Trophoblast cell (in vitro differentiated cells and primary cell): ENCODE measurements at regions not wholly inside any gene's neighbourhood (a gene's known extent, or its start where the extent isn't known, plus 50 kb on each side); places are given as distances from the start of the nearest gene placed in this dataset.

Experiments used
- DNase-seq, 2 donors: peaks; one replicate each; pipeline ENCODE4 v3.0.0-alpha.2; 2016
- H2AFZ ChIP-seq: 2 replicates; pipeline ENCODE4 v1.6.1; 2013; ENCODE audit warnings: low read length, moderate library complexity, mild to moderate bottlenecking; ENCODE audit not compliant: insufficient read depth, poor library complexity
- H2AK5ac ChIP-seq: 2 replicates; pipeline ENCODE4 v1.6.1; 2013; ENCODE audit warnings: mild to moderate bottlenecking, low read length
- H2BK120ac ChIP-seq: 2 replicates; pipeline ENCODE4 v1.6.1; 2013; ENCODE audit warnings: low read length, mild to moderate bottlenecking, moderate library complexity; ENCODE audit not compliant: insufficient read depth, poor library complexity
- H2BK12ac ChIP-seq: 2 replicates; pipeline ENCODE4 v1.6.1; 2013; ENCODE audit warnings: mild to moderate bottlenecking, low read length, moderate library complexity
- H2BK5ac ChIP-seq: 2 replicates; pipeline ENCODE4 v1.6.1; 2013; ENCODE audit warnings: low read length, low read depth, moderate library complexity, mild to moderate bottlenecking; ENCODE audit not compliant: poor library complexity
- H3K14ac ChIP-seq: 2 replicates; pipeline ENCODE4 v1.6.1; 2013; ENCODE audit warnings: mild to moderate bottlenecking, low read length
- H3K18ac ChIP-seq: 2 replicates; pipeline ENCODE4 v1.6.1; 2013; ENCODE audit warnings: mild to moderate bottlenecking, low read length
- H3K23ac ChIP-seq: 2 replicates; pipeline ENCODE4 v1.6.1; 2013; ENCODE audit warnings: low read length
- H3K27ac ChIP-seq: 2 replicates; pipeline ENCODE4 v1.5.1; 2013; ENCODE audit warnings: low read depth, mild to moderate bottlenecking, inconsistent platforms, low read length, moderate library complexity
- H3K27me3 ChIP-seq: 2 replicates; pipeline ENCODE4 v1.6.1; 2013; ENCODE audit warnings: inconsistent platforms, mild to moderate bottlenecking, low read length, moderate library complexity; ENCODE audit not compliant: insufficient read depth
- H3K36me3 ChIP-seq, 2 experiments: 1 replicate in 1 of 2; 2 replicates in 1 of 2; pipeline ENCODE4 v1.6.1; 2013; ENCODE audit warnings: low read length in 2 of 2, mild to moderate bottlenecking in 2 of 2, moderate library complexity in 1 of 2; ENCODE audit not compliant: insufficient read depth in 2 of 2, control insufficient read depth in 1 of 2
- H3K4ac ChIP-seq: 2 replicates; pipeline ENCODE4 v1.6.1; 2013; ENCODE audit warnings: low read depth, mild to moderate bottlenecking, low read length, moderate library complexity
- H3K4me1 ChIP-seq, 2 experiments: 1 replicate in 1 of 2; 2 replicates in 1 of 2; pipeline ENCODE4 v1.6.1; 2013; ENCODE audit warnings: low read length in 2 of 2, mild to moderate bottlenecking in 2 of 2, moderate library complexity in 1 of 2; ENCODE audit not compliant: insufficient read depth in 2 of 2, control insufficient read depth in 1 of 2
- H3K4me2 ChIP-seq: 2 replicates; pipeline ENCODE4 v1.6.1; 2013; ENCODE audit warnings: inconsistent platforms, mild to moderate bottlenecking, low read length, moderate library complexity
- H3K4me3 ChIP-seq: 2 replicates; pipeline ENCODE4 v1.5.1; 2013; ENCODE audit warnings: mild to moderate bottlenecking, low read depth, low read length, inconsistent platforms
- H3K79me1 ChIP-seq: one replicate; pipeline ENCODE4 v1.6.1; 2013; ENCODE audit warnings: low read length
- H3K79me2 ChIP-seq: 2 replicates; pipeline ENCODE4 v1.6.1; 2013; ENCODE audit warnings: low read length, mild to moderate bottlenecking; ENCODE audit not compliant: control insufficient read depth, insufficient read depth, poor library complexity
- H3K9ac ChIP-seq: 2 replicates; pipeline ENCODE4 v1.6.1; 2013; ENCODE audit warnings: mild to moderate bottlenecking, low read length
- H3K9me3 ChIP-seq: 2 replicates; pipeline ENCODE4 v1.6.1; 2013; ENCODE audit warnings: low read depth, mild to moderate bottlenecking, control low read depth, inconsistent platforms, low read length; ENCODE audit not compliant: insufficient read depth
- H4K12ac ChIP-seq: 2 replicates; pipeline ENCODE4 v1.6.1; 2013; ENCODE audit warnings: low read depth, mild to moderate bottlenecking, low read length, moderate library complexity
- H4K8ac ChIP-seq: 2 replicates; pipeline ENCODE4 v1.6.1; 2013; ENCODE audit warnings: low read depth, mild to moderate bottlenecking, low read length, moderate library complexity
- H4K91ac ChIP-seq: one replicate; pipeline ENCODE4 v1.6.1; 2013; ENCODE audit warnings: low read depth, mild to moderate bottlenecking, low read length, moderate library complexity
- WGBS: extraction: QIAGEN DNeasy Blood & Tissue Kit; methylation state at CpG from one replicate; pipeline ENCODE4 v1.1.7; 2013; ENCODE audit warnings: missing lambda C conversion rate; ENCODE audit not compliant: insufficient read length, insufficient coverage; ENCODE audit errors: extremely low coverage; 5-methylcytosine and 5-hydroxymethylcytosine counted together

DNA sequence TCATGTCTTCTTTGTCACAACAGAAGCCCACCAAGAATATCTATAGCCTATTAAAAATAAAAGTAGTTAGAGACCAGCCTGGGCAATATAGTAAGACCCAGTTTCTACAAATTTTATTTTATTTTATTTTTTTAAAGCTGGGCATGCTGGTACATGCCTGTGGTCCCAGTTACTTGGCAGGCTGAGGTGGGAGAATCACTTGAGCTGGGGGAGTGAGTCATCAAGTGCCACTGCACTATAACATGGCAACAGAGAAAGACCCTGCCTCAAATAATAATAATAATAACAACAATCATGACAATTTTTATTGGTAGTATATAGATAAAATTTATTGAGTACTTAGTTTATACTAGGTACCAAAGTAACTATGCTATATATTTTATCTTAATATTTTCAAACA, 93.0 kb upstream of the NPFFR2 start:
- Histone ChIP-seq H3K79me2 (no peaks in the 10 kb centered on the region), H3K9me3 (no peaks in the 10 kb centered on the region), H4K8ac (no peak overlapping the region), H3K4me1 (no peaks in the 10 kb centered on the region), H2BK12ac (no peak overlapping the region), H3K14ac (no peak overlapping the region), H3K18ac (no peak overlapping the region), H2BK120ac (no peak overlapping the region), H3K9ac (no peak overlapping the region), H3K36me3 (no peaks in the 10 kb centered on the region), H3K27ac (no peak overlapping the region), H2BK5ac (no peak overlapping the region), H4K12ac (no peak overlapping the region), H4K91ac (no peak overlapping the region), H3K27me3 (no peaks in the 10 kb centered on the region), H2AK5ac (no peak overlapping the region), H3K79me1 (no peaks in the 10 kb centered on the region), H3K23ac (no peak overlapping the region), H3K4me3 (no peak overlapping the region), H2AFZ (no peak overlapping the region), H3K4ac (no peak overlapping the region), H3K4me2 (no peak overlapping the region)
- no peak for DNase-seq

DNA sequence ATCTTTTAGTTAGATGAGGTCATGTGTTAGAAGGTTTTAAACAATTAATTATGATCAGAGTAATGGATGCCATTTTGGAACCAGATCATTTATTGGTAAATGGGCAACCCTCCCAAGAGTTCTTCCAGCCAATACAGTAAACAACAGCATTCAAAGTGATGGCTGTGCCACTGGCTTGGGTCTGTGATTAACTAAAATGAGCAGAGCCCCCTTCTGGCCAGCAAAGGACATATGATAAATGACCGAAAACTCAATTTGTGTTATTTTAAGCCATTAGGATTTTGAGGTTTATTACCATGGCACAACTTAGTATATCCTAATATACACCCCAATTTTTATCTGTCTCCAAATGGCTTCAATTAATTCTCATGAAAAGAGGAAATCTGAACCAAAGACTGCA, 90.8 kb upstream of the NPFFR2 start:
- no peaks in the 10 kb centered on the region for H3K79me2 ChIP-seq
- H3K27me3 ChIP-seq, result no peaks in the 10 kb centered on the region
- no peak overlapping the region for H4K91ac ChIP-seq
- no peaks in the 10 kb centered on the region for H3K36me3 ChIP-seq
- H3K4ac ChIP-seq, result no peak overlapping the region
- H3K79me1 ChIP-seq, result no peaks in the 10 kb centered on the region
- no peak overlapping the region for H3K23ac ChIP-seq
- no peak overlapping the region for H2AK5ac ChIP-seq
- H2AFZ ChIP-seq, result no peak overlapping the region
- no peak overlapping the region for H3K9ac ChIP-seq
- no peaks in the 10 kb centered on the region for H3K4me1 ChIP-seq
- H2BK12ac ChIP-seq, result no peak overlapping the region
- no peak overlapping the region for H3K4me2 ChIP-seq
- DNase-seq, result peak; percentile 16 to 57
- H2BK120ac ChIP-seq, result no peak overlapping the region
- H3K27ac ChIP-seq, result no peak overlapping the region
- no peak overlapping the region for H3K4me3 ChIP-seq
- H4K8ac ChIP-seq, result no peak overlapping the region
- no peak overlapping the region for H3K14ac ChIP-seq
- H4K12ac ChIP-seq, result no peak overlapping the region
- H3K18ac ChIP-seq, result no peak overlapping the region
- H3K9me3 ChIP-seq, result peaks cover 4% of the 10 kb centered on the region
- no peak overlapping the region for H2BK5ac ChIP-seq
- no CpG with 5 or more reads among the region's 1 CpG for WGBS

DNA sequence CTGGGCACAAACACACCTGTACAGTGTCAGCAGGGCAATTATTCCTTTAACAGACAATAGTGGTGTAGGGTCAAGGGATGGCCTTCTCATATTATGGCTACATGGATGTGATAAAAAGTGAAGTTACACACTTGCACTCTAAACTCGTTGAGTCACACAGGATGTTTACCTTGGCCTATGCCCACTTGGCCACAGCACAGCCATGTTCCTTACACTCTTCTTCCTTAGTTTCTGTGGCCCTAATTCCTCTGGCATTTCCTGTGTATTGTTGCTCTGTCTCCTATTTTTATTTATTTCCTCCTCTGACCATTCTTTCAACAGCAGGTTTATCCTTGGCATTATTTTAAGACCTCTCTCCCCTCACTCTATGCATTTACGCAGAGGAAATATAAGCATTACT, 86.8 kb upstream of the NPFFR2 start:
- no peak overlapping the region for H2AK5ac ChIP-seq
- no peak overlapping the region for H4K91ac ChIP-seq
- H3K9ac ChIP-seq, result no peak overlapping the region
- no peak overlapping the region for H3K18ac ChIP-seq
- no peaks in the 10 kb centered on the region for H3K27me3 ChIP-seq
- no peaks in the 10 kb centered on the region for H3K36me3 ChIP-seq
- no peak overlapping the region for H2BK120ac ChIP-seq
- H3K4me1 ChIP-seq, result no peaks in the 10 kb centered on the region
- no peak overlapping the region for H2AFZ ChIP-seq
- no peak overlapping the region for H3K4ac ChIP-seq
- H3K4me3 ChIP-seq, result no peak overlapping the region
- no peak overlapping the region for H3K27ac ChIP-seq
- no peak overlapping the region for H3K4me2 ChIP-seq
- no peak overlapping the region for H4K8ac ChIP-seq
- H3K14ac ChIP-seq, result no peak overlapping the region
- H4K12ac ChIP-seq, result no peak overlapping the region
- H3K9me3 ChIP-seq, result peaks cover 10% of the 10 kb centered on the region
- H2BK12ac ChIP-seq, result no peak overlapping the region
- no peaks in the 10 kb centered on the region for H3K79me2 ChIP-seq
- no peak overlapping the region for H2BK5ac ChIP-seq
- no peak for DNase-seq
- no peaks in the 10 kb centered on the region for H3K79me1 ChIP-seq
- H3K23ac ChIP-seq, result no peak overlapping the region
- no CpG with 5 or more reads among the region's 2 CpGs for WGBS

DNA sequence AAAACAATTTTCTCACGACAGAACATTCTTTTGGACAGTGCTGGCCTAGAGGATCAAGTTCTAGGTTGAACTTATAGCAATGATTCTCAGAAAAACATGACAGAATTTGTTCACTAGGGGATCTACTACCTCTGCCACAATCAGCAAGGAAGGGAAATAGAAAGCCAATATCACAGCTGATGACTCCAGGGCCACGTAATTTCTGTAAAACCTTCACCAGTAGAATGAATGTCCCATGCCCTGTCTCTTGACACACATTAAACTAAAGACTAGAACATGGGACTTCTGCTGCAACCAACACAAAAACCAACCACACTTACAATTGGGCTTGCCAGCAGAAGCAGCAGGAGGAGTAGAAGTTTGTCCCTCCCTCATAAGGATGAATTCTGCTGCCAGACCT, 86.0 kb upstream of the NPFFR2 start:
- Histone ChIP-seq H3K9ac (no peak overlapping the region), H3K4ac (no peak overlapping the region), H3K27ac (no peak overlapping the region), H3K4me1 (no peaks in the 10 kb centered on the region), H3K79me2 (no peaks in the 10 kb centered on the region), H2BK12ac (no peak overlapping the region), H3K14ac (no peak overlapping the region), H2AFZ (no peak overlapping the region), H3K18ac (no peak overlapping the region), H4K8ac (no peak overlapping the region), H4K12ac (no peak overlapping the region), H2AK5ac (no peak overlapping the region), H3K9me3 (peaks cover 10% of the 10 kb centered on the region), H2BK5ac (no peak overlapping the region), H3K4me3 (no peak overlapping the region), H2BK120ac (no peak overlapping the region), H3K23ac (no peak overlapping the region), H3K79me1 (no peaks in the 10 kb centered on the region), H3K27me3 (no peaks in the 10 kb centered on the region), H3K36me3 (no peaks in the 10 kb centered on the region), H4K91ac (no peak overlapping the region), H3K4me2 (no peak overlapping the region)
- no CpG with 5 or more reads among the region's 2 CpGs for WGBS
- no peak for DNase-seq

DNA sequence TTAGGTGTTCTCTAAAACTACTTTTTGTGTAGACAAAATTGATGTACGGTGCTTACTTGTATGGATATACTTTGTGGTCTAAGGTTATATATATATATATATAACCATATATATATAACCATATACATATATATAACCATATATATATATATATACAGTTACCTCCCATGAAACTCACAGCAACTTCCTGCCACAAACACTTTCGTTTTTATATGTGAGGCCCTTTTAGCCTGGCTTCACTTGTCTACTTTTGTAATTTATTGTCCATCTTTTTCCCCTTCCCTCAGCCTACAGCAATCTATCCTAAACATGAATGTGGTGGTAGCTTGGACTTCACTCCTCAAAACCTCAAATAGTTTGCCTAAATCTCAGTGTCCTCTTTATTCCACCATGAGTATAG, 72.8 kb upstream of the NPFFR2 start:
- Histone ChIP-seq H2BK120ac (no peak overlapping the region), H2BK5ac (no peak overlapping the region), H3K9ac (no peak overlapping the region), H3K4me2 (no peak overlapping the region), H3K23ac (no peak overlapping the region), H2AFZ (no peak overlapping the region), H3K27me3 (no peaks in the 10 kb centered on the region), H4K8ac (no peak overlapping the region), H3K4me3 (no peak overlapping the region), H2AK5ac (no peak overlapping the region), H3K4ac (no peak overlapping the region), H3K18ac (no peak overlapping the region), H3K27ac (no peak overlapping the region), H4K91ac (no peak overlapping the region), H3K79me1 (no peaks in the 10 kb centered on the region), H3K9me3 (no peaks in the 10 kb centered on the region), H4K12ac (no peak overlapping the region), H3K4me1 (no peaks in the 10 kb centered on the region), H3K14ac (no peak overlapping the region), H3K79me2 (no peaks in the 10 kb centered on the region), H3K36me3 (no peaks in the 10 kb centered on the region), H2BK12ac (no peak overlapping the region)
- no peak for DNase-seq
- WGBS, result no CpG with 5 or more reads among the region's 2 CpGs
